ENCODE measurements at regions not wholly inside any gene's neighbourhood (a gene's known extent, or its start where the extent isn't known, plus 50 kb on each side); places are given as distances from the start of the nearest gene placed in this dataset.

GRCh38 chr11:37671321-37671720, 1073.3 kb upstream of the RAG2 start:
- no peak for DNase-seq (ENCODE audit: low spot score)
- intact Hi-C loops (cut with DNase I) = no loop called here

- intact Hi-C loops (cut with DNase I) = no loop called here
- no peak for DNase-seq (ENCODE audit: low spot score)
These were observed 1068.9 kb upstream of the RAG2 start for GRCh38 chr11:37666960-37667359.

- DNase-seq (ENCODE audit: low spot score) = no peak
- intact Hi-C loops (cut with DNase I) = no loop called here
These were observed 1059.6 kb upstream of the RAG2 start for GRCh38 chr11:37657645-37658044.

GRCh38 chr11:37647767-37648166, 1049.7 kb upstream of the RAG2 start:
- DNase-seq (ENCODE audit: low spot score) = no peak
- intact Hi-C loops (cut with DNase I) = no loop called here

- intact Hi-C loops (cut with DNase I) = no loop called here
These were observed 1045.9 kb upstream of the RAG2 start for GRCh38 chr11:37643968-37644367.

GRCh38 chr11:37642296-37642695, 1044.3 kb upstream of the RAG2 start:
- no peak for DNase-seq (ENCODE audit: low spot score)

More at GRCh38 chr11:37643968-37644367, 1045.9 kb upstream of the RAG2 start:
- no peak for DNase-seq (ENCODE audit: low spot score)

GRCh38 chr11:37632748-37633147, 1034.7 kb upstream of the RAG2 start:
- intact Hi-C loops (cut with DNase I) = no loop called here

More at GRCh38 chr11:37642296-37642695, 1044.3 kb upstream of the RAG2 start:
- intact Hi-C loops (cut with DNase I) = no loop called here

GRCh38 chr11:37630866-37631265, 1032.8 kb upstream of the RAG2 start:
- intact Hi-C loops (cut with DNase I) = no loop called here

More at GRCh38 chr11:37632748-37633147, 1034.7 kb upstream of the RAG2 start:
- DNase-seq (ENCODE audit: low spot score) = no peak

GRCh38 chr11:37623778-37624177, 1025.7 kb upstream of the RAG2 start:
- intact Hi-C loops (cut with DNase I) = no loop called here
- no peak for DNase-seq (ENCODE audit: low spot score)

More at GRCh38 chr11:37630866-37631265, 1032.8 kb upstream of the RAG2 start:
- no peak for DNase-seq (ENCODE audit: low spot score)

GRCh38 chr11:37621662-37622061, 1023.6 kb upstream of the RAG2 start:
- intact Hi-C loops (cut with DNase I) = no loop called here
- DNase-seq (ENCODE audit: low spot score) = no peak

GRCh38 chr11:37616291-37616690, 1018.3 kb upstream of the RAG2 start:
- intact Hi-C loops (cut with DNase I) = no loop called here
- DNase-seq (ENCODE audit: low spot score) = no peak

GRCh38 chr11:37613031-37613430, 1015.0 kb upstream of the RAG2 start:
- intact Hi-C loops (cut with DNase I) = no loop called here

GRCh38 chr11:37612146-37612545, 1014.1 kb upstream of the RAG2 start:
- intact Hi-C loops (cut with DNase I) = no loop called here
- no peak for DNase-seq (ENCODE audit: low spot score)

More at GRCh38 chr11:37613031-37613430, 1015.0 kb upstream of the RAG2 start:
- no peak for DNase-seq (ENCODE audit: low spot score)

- no peak for DNase-seq (ENCODE audit: low spot score)
- intact Hi-C loops (cut with DNase I) = no loop called here
These were observed 1007.2 kb upstream of the RAG2 start for GRCh38 chr11:37605229-37605628.

- intact Hi-C loops (cut with DNase I) = no loop called here
- no peak for DNase-seq (ENCODE audit: low spot score)
These were observed 1000.3 kb upstream of the RAG2 start for GRCh38 chr11:37598381-37598780.

- DNase-seq (ENCODE audit: low spot score) = no peak
- intact Hi-C loops (cut with DNase I) = no loop called here
These were observed 999.7 kb upstream of the RAG2 start for GRCh38 chr11:37597776-37598175.

- intact Hi-C loops (cut with DNase I) = no loop called here
- no peak for DNase-seq (ENCODE audit: low spot score)
These were observed 997.8 kb upstream of the RAG2 start for GRCh38 chr11:37595845-37596244.

GRCh38 chr11:37574361-37574760, 976.3 kb upstream of the RAG2 start:
- DNase-seq (ENCODE audit: low spot score) = no peak
- intact Hi-C loops (cut with DNase I) = no loop called here

GRCh38 chr11:37572491-37573171, 974.6 kb upstream of the RAG2 start:
- no peak for DNase-seq (ENCODE audit: low spot score)
- intact Hi-C loops (cut with DNase I) = no loop called here

GRCh38 chr11:37571246-37571645, 973.2 kb upstream of the RAG2 start:
- intact Hi-C loops (cut with DNase I) = no loop called here

GRCh38 chr11:37560991-37561390, 963.0 kb upstream of the RAG2 start:
- intact Hi-C loops (cut with DNase I) = no loop called here
- DNase-seq (ENCODE audit: low spot score) = no peak

More at GRCh38 chr11:37571246-37571645, 973.2 kb upstream of the RAG2 start:
- DNase-seq (ENCODE audit: low spot score) = no peak

Data from posterior vena cava (tissue), 2 donors.